HEK293 (cell line): ENCODE measurements at regions not wholly inside any gene's neighbourhood (a gene's known extent, or its start where the extent isn't known, plus 50 kb on each side); places are given as distances from the start of the nearest gene placed in this dataset.
A peak's percentile ranks its signal among the peaks of the same experiment; 100 is the strongest.

Experiments
- CTCF ChIA-PET: fragments of 350-600 bp; formaldehyde crosslinking; extraction: SDS; loops from one replicate; lab custom pipeline; 2021; ENCODE audit warnings: antibody characterized with exemption; lab: Yijun Ruan, JAX
- POLR2A ChIA-PET: fragments of 300-600 bp; formaldehyde crosslinking; extraction: SDS; loops from one replicate; lab custom pipeline; 2020; ENCODE audit warnings: antibody characterized with exemption, inconsistent platforms; lab: Yijun Ruan, JAX
- H3K27ac ChIP-seq: fragments of 200-500 bp; sonication (Bioruptor generic); 2 replicates; pipeline ENCODE4 v1.5.1; 2014; ENCODE audit warnings: low read depth, low read length, control low read depth, inconsistent platforms; ENCODE audit errors: extremely low read depth
- H3K36me3 ChIP-seq, 2 experiments: fragments of 200-500 bp in 1 of 2; sonication (Bioruptor generic) in 1 of 2; 1 replicate in 1 of 2; 2 replicates in 1 of 2; pipeline ENCODE4 v1.5.1; 2014 to 2017; ENCODE audit warnings: inconsistent platforms in 2 of 2, low read length in 2 of 2; ENCODE audit not compliant: control insufficient read depth in 2 of 2, insufficient read depth in 1 of 2
- H3K4me1 ChIP-seq: fragments of 200-500 bp; sonication (Bioruptor generic); 2 replicates; pipeline ENCODE4 v1.5.1; 2014; ENCODE audit warnings: mild to moderate bottlenecking, low read length, inconsistent platforms; ENCODE audit not compliant: control insufficient read depth, insufficient read depth
- H3K4me3 ChIP-seq: 2 replicates; pipeline ENCODE4 v1.5.1; 2011; ENCODE audit warnings: low read depth, mild to moderate bottlenecking, control low read depth, low read length, moderate library complexity
- H3K9me3 ChIP-seq: fragments of 200-500 bp; sonication (Bioruptor generic); 2 replicates; pipeline ENCODE4 v1.5.1; 2014; ENCODE audit warnings: low read depth, low read length, inconsistent platforms; ENCODE audit not compliant: control insufficient read depth, insufficient read depth
- KLF10 ChIP-seq: fragments of 450-650 bp; IDR thresholded peaks from 2 replicates; pipeline ENCODE4 v1.5.1; 2018; ENCODE audit warnings: missing biosample characterization, mild to moderate bottlenecking, missing genetic modification characterization
- MYNN ChIP-seq: fragments of 450-650 bp; formaldehyde crosslinking; IDR thresholded peaks from 2 replicates; pipeline ENCODE4 v1.5.1; 2016; ENCODE audit warnings: missing biosample characterization, missing genetic modification characterization, borderline replicate concordance
- SP2 ChIP-seq: fragments of 450-650 bp; formaldehyde crosslinking; IDR thresholded peaks from 2 replicates; pipeline ENCODE4 v1.5.1; 2016; ENCODE audit warnings: missing biosample characterization, missing genetic modification characterization
- SP3 ChIP-seq: fragments of 450-650 bp; formaldehyde crosslinking; IDR thresholded peaks from 2 replicates; pipeline ENCODE4 v1.5.1; 2016; ENCODE audit warnings: missing biosample characterization, missing genetic modification characterization
- SP7 ChIP-seq: fragments of 450-650 bp; formaldehyde crosslinking; IDR thresholded peaks from 2 replicates; pipeline ENCODE4 v1.5.1; 2016; ENCODE audit warnings: missing biosample characterization, missing genetic modification characterization
- YY1 ChIP-seq: fragments of 450-650 bp; formaldehyde crosslinking; IDR thresholded peaks from 2 replicates; pipeline ENCODE4 v1.5.1; 2018; ENCODE audit warnings: missing biosample characterization, missing genetic modification characterization
- ZBTB1 ChIP-seq: fragments of 450-650 bp; formaldehyde crosslinking; IDR thresholded peaks from 2 replicates; pipeline ENCODE4 v1.5.1; 2016; ENCODE audit warnings: missing biosample characterization, missing genetic modification characterization
- ZBTB21 ChIP-seq: fragments of 450-650 bp; formaldehyde crosslinking; IDR thresholded peaks from 2 replicates; pipeline ENCODE4 v1.5.1; 2017; ENCODE audit warnings: missing biosample characterization, missing genetic modification characterization
- ZBTB8A ChIP-seq: fragments of 450-650 bp; formaldehyde crosslinking; IDR thresholded peaks from 2 replicates; pipeline ENCODE4 v1.5.1; 2016; ENCODE audit warnings: missing biosample characterization, missing genetic modification characterization
- ZNF138 ChIP-seq: fragments of 450-650 bp; formaldehyde crosslinking; IDR thresholded peaks from 2 replicates; pipeline ENCODE4 v1.5.1; 2016; ENCODE audit warnings: missing biosample characterization, missing genetic modification characterization, borderline replicate concordance
- ZNF155 ChIP-seq: fragments of 450-650 bp; formaldehyde crosslinking; IDR thresholded peaks from 2 replicates; pipeline ENCODE4 v1.5.1; 2016; ENCODE audit warnings: missing biosample characterization, missing genetic modification characterization
- ZNF19 ChIP-seq: fragments of 450-650 bp; formaldehyde crosslinking; IDR thresholded peaks from 2 replicates; pipeline ENCODE4; 2016; ENCODE audit warnings: missing biosample characterization, missing genetic modification characterization, low read depth
- ZNF23 ChIP-seq: fragments of 450-650 bp; formaldehyde crosslinking; IDR thresholded peaks from 2 replicates; pipeline ENCODE4 v1.5.1; 2016; ENCODE audit warnings: missing biosample characterization, missing genetic modification characterization, borderline replicate concordance
- ZNF302 ChIP-seq: fragments of 450-650 bp; formaldehyde crosslinking; IDR thresholded peaks from 2 replicates; pipeline ENCODE4 v1.5.1; 2016; ENCODE audit warnings: missing biosample characterization, missing genetic modification characterization, low read depth
- ZNF473 ChIP-seq: fragments of 450-650 bp; formaldehyde crosslinking; IDR thresholded peaks from 2 replicates; pipeline ENCODE4 v1.5.1; 2017; ENCODE audit warnings: missing biosample characterization, missing genetic modification characterization
- ZNF530 ChIP-seq: fragments of 450-650 bp; formaldehyde crosslinking; IDR thresholded peaks from 2 replicates; pipeline ENCODE4 v1.5.1; 2016; ENCODE audit warnings: low read depth, missing biosample characterization, missing genetic modification characterization
- ZNF548 ChIP-seq: fragments of 450-650 bp; formaldehyde crosslinking; IDR thresholded peaks from 2 replicates; pipeline ENCODE4 v1.5.1; 2016; ENCODE audit warnings: missing biosample characterization, missing genetic modification characterization
- ZNF654 ChIP-seq: fragments of 450-650 bp; formaldehyde crosslinking; IDR thresholded peaks from 2 replicates; pipeline ENCODE4 v1.5.1; 2016; ENCODE audit warnings: low read depth, missing biosample characterization, missing genetic modification characterization
- ZNF670 ChIP-seq: fragments of 450-650 bp; formaldehyde crosslinking; IDR thresholded peaks from 2 replicates; pipeline ENCODE4 v1.5.1; 2016; ENCODE audit warnings: missing biosample characterization, missing genetic modification characterization, low read depth
- ZNF777 ChIP-seq: fragments of 450-650 bp; formaldehyde crosslinking; IDR thresholded peaks from 2 replicates; pipeline ENCODE4 v1.5.1; 2017; ENCODE audit warnings: missing biosample characterization, missing genetic modification characterization, borderline replicate concordance
- ZNF791 ChIP-seq: fragments of 450-650 bp; formaldehyde crosslinking; IDR thresholded peaks from 2 replicates; pipeline ENCODE4 v1.5.1; 2016; ENCODE audit warnings: missing biosample characterization, missing genetic modification characterization
- ZNF843 ChIP-seq: fragments of 450-650 bp; formaldehyde crosslinking; IDR thresholded peaks from 2 replicates; pipeline ENCODE4 v1.5.1; 2016; ENCODE audit warnings: missing biosample characterization, missing genetic modification characterization
- TF ChIP-seq, protein P1 (sequence below): fragments of 450-650 bp; formaldehyde crosslinking; IDR thresholded peaks from 2 replicates; pipeline ENCODE4 v1.5.1; 2016; ENCODE audit warnings: missing biosample characterization, missing genetic modification characterization
- TF ChIP-seq, protein P2 (sequence below): fragments of 450-650 bp; formaldehyde crosslinking; IDR thresholded peaks from 2 replicates; pipeline ENCODE4 v1.5.1; 2016; ENCODE audit warnings: missing biosample characterization, missing genetic modification characterization
- TF ChIP-seq, protein P3 (sequence below): fragments of 450-650 bp; formaldehyde crosslinking; IDR thresholded peaks from 2 replicates; pipeline ENCODE4 v1.5.1; 2016; ENCODE audit warnings: missing biosample characterization, missing genetic modification characterization

DNA sequence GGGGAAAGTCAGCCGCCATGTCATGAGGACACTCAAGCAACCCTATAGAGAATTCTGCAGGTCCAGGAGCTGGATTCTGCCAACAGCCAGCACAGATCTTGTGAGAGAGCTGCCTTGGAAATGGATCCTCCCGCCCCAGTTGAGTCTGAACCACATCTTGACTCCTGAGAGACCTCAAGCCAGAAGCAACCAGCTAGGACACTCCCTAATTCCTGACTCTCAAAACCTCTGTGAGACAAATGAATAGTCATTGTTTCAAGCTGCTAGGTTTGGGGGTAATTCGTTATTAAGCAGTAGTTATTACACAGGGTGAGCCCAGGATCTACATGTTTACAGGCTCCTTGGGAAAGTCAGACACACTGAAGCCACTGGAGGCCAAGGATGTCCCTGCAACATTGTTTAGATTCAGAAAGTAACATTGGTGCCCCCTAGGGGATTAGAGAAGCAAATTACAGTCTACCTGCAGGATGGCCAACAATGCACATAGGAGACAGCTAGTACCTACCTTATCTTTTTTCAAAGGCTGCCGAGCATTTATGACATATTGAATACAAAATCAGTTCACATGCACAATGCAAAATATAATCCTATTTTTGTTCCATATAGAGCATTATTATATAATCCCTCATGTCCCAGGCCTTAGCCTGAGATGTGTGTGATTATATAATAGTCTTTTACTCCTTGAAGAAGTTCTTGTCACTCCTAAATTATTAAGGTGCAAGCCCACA, 57.9 kb upstream of the FICD start:
- Histone ChIP-seq H3K27ac (no peak overlapping the region), H3K4me3 (no peak overlapping the region), H3K36me3 (no peaks in the 10 kb centered on the region), H3K9me3 (no peaks in the 10 kb centered on the region), H3K4me1 (no peaks in the 10 kb centered on the region)
- CTCF ChIA-PET: interaction anchor here (0.6 to 2.4 kb wide), 14 partner anchors 11 to 465 kb away, joined by 3 to 21 read pairs (median 3); no protein-coding TSS in a partner anchor
- POLR2A ChIA-PET: no interaction called here
- TF ChIP-seq MYNN: no peak
- TF ChIP-seq ZBTB8A (tag by site-specific recombination): no peak
- TF ChIP-seq ZNF670 (tag by site-specific recombination): no peak
- no peak for TF ChIP-seq ZNF777 (tag by site-specific recombination)
- no peak for TF ChIP-seq YY1
- peak; percentile 56 for TF ChIP-seq ZNF654
- no peak for TF ChIP-seq ZNF473 (tag by site-specific recombination)

DNA sequence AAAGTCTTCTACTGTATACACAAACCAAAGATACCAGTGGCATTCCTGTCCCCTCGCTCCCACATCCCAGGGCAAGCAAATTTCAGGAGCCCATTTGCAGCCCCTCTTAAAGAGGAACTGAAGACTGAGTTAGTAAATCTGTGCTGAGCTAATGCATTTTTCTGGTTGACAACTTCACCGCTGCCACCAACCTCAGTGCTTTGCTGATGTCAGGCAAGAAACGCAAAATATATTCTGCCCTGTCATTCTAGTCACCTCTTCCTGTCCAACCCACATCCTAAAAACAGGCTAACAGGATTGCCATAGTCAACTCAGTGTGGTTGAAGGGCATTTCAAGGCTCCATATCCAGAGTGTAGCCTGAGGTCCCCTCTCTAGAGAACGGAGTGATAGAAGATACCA, 59.4 kb upstream of the FICD start:
- Histone ChIP-seq H3K4me1 (no peaks in the 10 kb centered on the region), H3K36me3 (no peaks in the 10 kb centered on the region), H3K4me3 (no peak overlapping the region), H3K27ac (no peak overlapping the region), H3K9me3 (no peaks in the 10 kb centered on the region)
- ChIA-PET CTCF (interaction anchor here (0.5 kb wide), 1 partner anchor 159 kb away, joined by 3 read pairs; no protein-coding TSS in a partner anchor), POLR2A (no interaction called here)
- TF ChIP-seq ZNF302 (tag by site-specific recombination) (no peak), ZNF23 (tag by site-specific recombination) (no peak), ZNF138 (tag by site-specific recombination) (no peak), KLF10 (tag by site-specific recombination) (no peak), SP7 (tag by site-specific recombination) (no peak), SP2 (tag by site-specific recombination) (no peak), ZNF19 (tag by site-specific recombination) (no peak), ZNF791 (tag by site-specific recombination) (no peak), ZBTB21 (tag by site-specific recombination) (no peak), ZNF530 (tag by site-specific recombination) (no peak), ZNF548 (tag by site-specific recombination) (no peak), ZBTB1 (tag by site-specific recombination) (no peak), ZNF670 (tag by site-specific recombination) (no peak), SP3 (tag by site-specific recombination) (no peak), ZNF155 (tag by site-specific recombination) (no peak), ZNF843 (tag by site-specific recombination) (no peak)
- TF ChIP-seq, protein P1, sequence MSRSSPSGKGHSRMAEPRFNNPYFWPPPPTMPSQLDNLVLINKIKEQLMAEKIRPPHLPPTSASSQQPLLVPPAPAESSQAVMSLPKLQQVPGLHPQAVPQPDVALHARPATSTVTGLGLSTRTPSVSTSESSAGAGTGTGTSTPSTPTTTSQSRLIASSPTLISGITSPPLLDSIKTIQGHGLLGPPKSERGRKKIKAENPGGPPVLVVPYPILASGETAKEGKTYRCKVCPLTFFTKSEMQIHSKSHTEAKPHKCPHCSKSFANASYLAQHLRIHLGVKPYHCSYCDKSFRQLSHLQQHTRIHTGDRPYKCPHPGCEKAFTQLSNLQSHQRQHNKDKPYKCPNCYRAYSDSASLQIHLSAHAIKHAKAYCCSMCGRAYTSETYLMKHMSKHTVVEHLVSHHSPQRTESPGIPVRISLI (tag by site-specific recombination): no peak
- TF ChIP-seq, protein P2, sequence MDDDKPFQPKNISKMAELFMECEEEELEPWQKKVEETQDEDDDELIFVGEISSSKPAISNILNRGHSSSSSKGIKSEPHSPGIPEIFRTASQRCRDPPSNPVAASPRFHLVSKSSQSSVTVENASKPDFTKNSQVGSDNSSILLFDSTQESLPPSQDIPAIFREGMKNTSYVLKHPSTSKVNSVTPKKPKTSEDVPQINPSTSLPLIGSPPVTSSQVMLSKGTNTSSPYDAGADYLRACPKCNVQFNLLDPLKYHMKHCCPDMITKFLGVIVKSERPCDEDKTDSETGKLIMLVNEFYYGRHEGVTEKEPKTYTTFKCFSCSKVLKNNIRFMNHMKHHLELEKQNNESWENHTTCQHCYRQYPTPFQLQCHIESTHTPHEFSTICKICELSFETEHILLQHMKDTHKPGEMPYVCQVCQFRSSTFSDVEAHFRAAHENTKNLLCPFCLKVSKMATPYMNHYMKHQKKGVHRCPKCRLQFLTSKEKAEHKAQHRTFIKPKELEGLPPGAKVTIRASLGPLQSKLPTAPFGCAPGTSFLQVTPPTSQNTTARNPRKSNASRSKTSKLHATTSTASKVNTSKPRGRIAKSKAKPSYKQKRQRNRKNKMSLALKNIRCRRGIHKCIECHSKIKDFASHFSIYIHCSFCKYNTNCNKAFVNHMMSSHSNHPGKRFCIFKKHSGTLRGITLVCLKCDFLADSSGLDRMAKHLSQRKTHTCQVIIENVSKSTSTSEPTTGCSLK (tag by site-specific recombination): no peak
- TF ChIP-seq, protein P3, sequence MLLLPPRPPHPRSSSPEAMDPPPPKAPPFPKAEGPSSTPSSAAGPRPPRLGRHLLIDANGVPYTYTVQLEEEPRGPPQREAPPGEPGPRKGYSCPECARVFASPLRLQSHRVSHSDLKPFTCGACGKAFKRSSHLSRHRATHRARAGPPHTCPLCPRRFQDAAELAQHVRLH: no peak
